ENCODE measurements at regions not wholly inside any gene's neighbourhood (a gene's known extent, or its start where the extent isn't known, plus 50 kb on each side); places are given as distances from the start of the nearest gene placed in this dataset.

DNA sequence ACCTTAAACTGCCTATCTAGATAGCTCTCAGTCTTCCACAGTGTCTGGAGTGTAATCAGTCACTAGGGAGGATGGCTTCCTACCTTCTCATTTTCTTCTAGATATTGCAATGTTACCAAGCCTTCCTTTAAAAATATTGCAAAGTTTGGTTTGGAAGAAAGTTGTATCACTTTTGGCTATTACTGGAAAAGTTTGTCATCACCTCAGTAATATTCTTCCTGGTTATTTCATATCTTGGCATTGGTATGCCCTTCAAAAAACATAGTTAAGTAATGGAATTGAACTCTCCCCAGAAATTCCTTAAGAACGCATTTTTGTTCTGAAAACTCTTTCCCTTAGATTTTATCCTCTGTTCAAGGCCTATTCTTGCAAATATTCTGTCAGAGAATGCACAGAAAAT lies 179.3 kb upstream of the MME start:
- peaks cover 28% of the 10 kb centered on the region for H3K4me1 Mint-ChIP-seq (ENCODE audit: low read depth)
- H3K9me3 Mint-ChIP-seq (ENCODE audit: low read depth) = peaks cover 5% of the 10 kb centered on the region
- peak overlapping the region; percentile 73 for H3K27ac Mint-ChIP-seq (ENCODE audit: unreplicated experiment)
- TF ChIP-seq, protein P1, sequence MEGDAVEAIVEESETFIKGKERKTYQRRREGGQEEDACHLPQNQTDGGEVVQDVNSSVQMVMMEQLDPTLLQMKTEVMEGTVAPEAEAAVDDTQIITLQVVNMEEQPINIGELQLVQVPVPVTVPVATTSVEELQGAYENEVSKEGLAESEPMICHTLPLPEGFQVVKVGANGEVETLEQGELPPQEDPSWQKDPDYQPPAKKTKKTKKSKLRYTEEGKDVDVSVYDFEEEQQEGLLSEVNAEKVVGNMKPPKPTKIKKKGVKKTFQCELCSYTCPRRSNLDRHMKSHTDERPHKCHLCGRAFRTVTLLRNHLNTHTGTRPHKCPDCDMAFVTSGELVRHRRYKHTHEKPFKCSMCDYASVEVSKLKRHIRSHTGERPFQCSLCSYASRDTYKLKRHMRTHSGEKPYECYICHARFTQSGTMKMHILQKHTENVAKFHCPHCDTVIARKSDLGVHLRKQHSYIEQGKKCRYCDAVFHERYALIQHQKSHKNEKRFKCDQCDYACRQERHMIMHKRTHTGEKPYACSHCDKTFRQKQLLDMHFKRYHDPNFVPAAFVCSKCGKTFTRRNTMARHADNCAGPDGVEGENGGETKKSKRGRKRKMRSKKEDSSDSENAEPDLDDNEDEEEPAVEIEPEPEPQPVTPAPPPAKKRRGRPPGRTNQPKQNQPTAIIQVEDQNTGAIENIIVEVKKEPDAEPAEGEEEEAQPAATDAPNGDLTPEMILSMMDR (IDR thresholded peaks at IDR 0.05) = no peak
- DNase-seq (ENCODE audit: low spot score) = no peak
- H3K36me3 Mint-ChIP-seq (ENCODE audit: low read depth) = no peaks in the 10 kb centered on the region
- no peaks in the 10 kb centered on the region for H3K27me3 Mint-ChIP-seq (ENCODE audit: low read depth)
- no peak overlapping the region for H3K4me3 Mint-ChIP-seq (ENCODE audit: unreplicated experiment)

DNA sequence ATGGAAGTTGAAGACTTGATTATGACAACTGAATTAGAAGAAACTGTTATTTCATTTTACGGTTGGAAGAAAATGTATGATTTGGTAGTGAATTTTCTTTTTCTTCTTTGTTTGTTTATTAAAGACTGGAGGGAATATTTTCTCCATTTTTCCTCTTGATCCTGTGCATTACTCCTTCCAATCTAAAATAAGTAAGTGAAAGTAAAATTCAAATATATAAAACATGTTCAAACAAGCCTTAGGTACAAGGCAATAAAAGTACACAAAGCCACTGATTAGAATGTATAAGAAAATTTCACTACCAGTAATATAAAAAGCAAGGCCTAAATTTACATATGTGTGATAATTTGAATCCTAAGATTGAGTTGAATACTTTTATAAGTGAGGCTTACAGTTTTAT lies 181.2 kb upstream of the MME start:
- TF ChIP-seq, protein P1 (IDR thresholded peaks at IDR 0.05) = no peak
- Mint-ChIP-seq H3K27ac (ENCODE audit: unreplicated experiment) (no peak overlapping the region), H3K36me3 (ENCODE audit: low read depth) (no peaks in the 10 kb centered on the region), H3K9me3 (ENCODE audit: low read depth) (peaks cover 6% of the 10 kb centered on the region), H3K4me1 (ENCODE audit: low read depth) (peaks cover 28% of the 10 kb centered on the region), H3K27me3 (ENCODE audit: low read depth) (no peaks in the 10 kb centered on the region), H3K4me3 (ENCODE audit: unreplicated experiment) (no peak overlapping the region)
- no peak for DNase-seq (ENCODE audit: low spot score)

- H3K4me3 Mint-ChIP-seq (ENCODE audit: unreplicated experiment) = no peak overlapping the region
- H3K36me3 Mint-ChIP-seq (ENCODE audit: low read depth) = no peaks in the 10 kb centered on the region
- peaks cover 6% of the 10 kb centered on the region for H3K9me3 Mint-ChIP-seq (ENCODE audit: low read depth)
- no peaks in the 10 kb centered on the region for H3K27me3 Mint-ChIP-seq (ENCODE audit: low read depth)
- H3K27ac Mint-ChIP-seq (ENCODE audit: unreplicated experiment) = no peak overlapping the region
- TF ChIP-seq, protein P1 (IDR thresholded peaks at IDR 0.05) = no peak
- DNase-seq (ENCODE audit: low spot score) = no peak
- H3K4me1 Mint-ChIP-seq (ENCODE audit: low read depth) = peaks cover 28% of the 10 kb centered on the region
Observed at GRCh38 chr3:154898443-154898842, 181.7 kb upstream of the MME start.

DNA sequence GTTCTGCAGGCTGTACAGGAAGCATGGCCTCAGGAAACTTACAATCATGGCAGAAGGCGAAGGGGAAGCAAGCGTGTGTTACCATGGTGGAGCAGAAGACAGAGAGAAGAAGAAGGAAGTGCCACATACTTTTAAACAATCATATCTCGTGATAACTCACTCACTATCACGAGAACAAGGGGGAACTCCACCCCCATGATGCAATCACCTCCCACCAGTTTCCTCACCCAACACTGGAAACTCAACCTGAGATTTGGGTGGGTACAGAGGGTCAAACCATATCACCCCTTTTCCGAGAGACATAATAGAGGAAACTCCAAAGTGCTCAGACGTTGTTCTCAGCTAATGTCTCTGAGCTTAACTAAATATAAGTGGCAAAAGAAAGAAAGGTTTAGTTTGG lies 186.3 kb upstream of the MME start:
- TF ChIP-seq, protein P1 (IDR thresholded peaks at IDR 0.05) = no peak
- Mint-ChIP-seq H3K4me3 (ENCODE audit: unreplicated experiment) (no peak overlapping the region), H3K36me3 (ENCODE audit: low read depth) (no peaks in the 10 kb centered on the region), H3K4me1 (ENCODE audit: low read depth) (peaks cover 10% of the 10 kb centered on the region), H3K9me3 (ENCODE audit: low read depth) (peaks cover 6% of the 10 kb centered on the region), H3K27me3 (ENCODE audit: low read depth) (no peaks in the 10 kb centered on the region), H3K27ac (ENCODE audit: unreplicated experiment) (no peak overlapping the region)
- no peak for DNase-seq (ENCODE audit: low spot score)

DNA sequence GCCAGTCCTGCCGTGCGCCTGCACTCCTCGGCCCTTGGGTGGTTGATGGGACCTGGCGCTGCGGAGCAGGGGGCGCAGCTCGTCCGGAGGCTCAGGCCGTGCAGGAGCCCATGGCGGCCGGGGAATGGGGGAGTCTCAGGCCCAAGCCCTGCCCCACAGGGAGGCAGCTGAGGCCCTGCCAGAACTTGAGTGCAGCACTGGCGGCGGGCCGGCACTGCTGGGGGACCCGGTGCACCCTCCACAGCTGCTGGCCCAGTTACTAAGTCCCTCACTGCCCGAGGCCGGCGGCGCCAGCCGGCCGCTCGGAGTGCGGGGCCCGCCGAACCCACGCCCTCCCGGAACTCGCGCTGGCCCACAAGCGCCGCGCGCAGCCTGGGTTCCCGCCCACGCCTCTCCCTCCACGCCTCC lies 190.9 kb upstream of the MME start:
- Mint-ChIP-seq H3K27ac (ENCODE audit: unreplicated experiment) (no peak overlapping the region), H3K27me3 (ENCODE audit: low read depth) (no peaks in the 10 kb centered on the region), H3K36me3 (ENCODE audit: low read depth) (no peaks in the 10 kb centered on the region), H3K9me3 (ENCODE audit: low read depth) (peaks cover 4% of the 10 kb centered on the region), H3K4me1 (ENCODE audit: low read depth) (peaks cover 17% of the 10 kb centered on the region), H3K4me3 (ENCODE audit: unreplicated experiment) (no peak overlapping the region)
- TF ChIP-seq, protein P1 (IDR thresholded peaks at IDR 0.05) = no peak
- DNase-seq (ENCODE audit: low spot score) = peak; percentile 87
